ENCODE measurements at regions not wholly inside any gene's neighbourhood (a gene's known extent, or its start where the extent isn't known, plus 50 kb on each side); places are given as distances from the start of the nearest gene placed in this dataset.
A peak's percentile ranks its signal among the peaks of the same experiment; 100 is the strongest.
"Not testable (repeated sequence)": the region's sequence is repeated elsewhere in the genome, so short reads cannot be mapped to it uniquely, and the experiment has no call there.

- DNase-seq (ENCODE audit: low spot score): no peak
Observed at GRCh38 chr21:30104241-30104640, 62.4 kb downstream of the CLDN17 start.

GRCh38 chr21:30102871-30103270 lies 63.7 kb downstream of the CLDN17 start:
- peak; percentile 1 for DNase-seq (ENCODE audit: low spot score)

- DNase-seq (ENCODE audit: low spot score): no peak
Observed at GRCh38 chr21:30101967-30102366, 64.6 kb downstream of the CLDN17 start.

DNA sequence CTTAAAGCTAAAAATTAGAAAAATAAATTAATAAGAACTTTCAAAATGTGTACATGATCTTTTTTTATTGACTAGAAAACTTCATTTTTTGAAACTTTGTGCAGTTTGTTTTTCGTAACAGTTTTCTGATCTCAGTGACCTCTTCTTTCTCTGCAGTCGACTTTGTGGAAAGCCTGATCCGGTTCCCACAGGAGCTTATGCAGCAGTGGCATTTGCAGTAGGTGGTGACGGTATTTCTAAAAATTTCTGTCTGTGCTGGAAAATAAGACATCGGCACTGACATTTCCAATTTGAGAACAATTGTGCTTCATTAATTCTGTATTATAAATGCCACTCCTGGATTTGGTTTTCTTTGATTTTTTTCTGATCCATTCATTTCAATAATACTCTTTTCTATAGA lies 68.8 kb downstream of the CLDN17 start:
- DNase-seq (ENCODE audit: low spot score): no peak

- DNase-seq (ENCODE audit: low spot score): no peak
Observed at GRCh38 chr21:30083225-30083945, 83.2 kb downstream of the CLDN17 start.

- no peak for DNase-seq (ENCODE audit: low spot score)
Observed at GRCh38 chr21:30081506-30081905, 85.1 kb downstream of the CLDN17 start.

DNA sequence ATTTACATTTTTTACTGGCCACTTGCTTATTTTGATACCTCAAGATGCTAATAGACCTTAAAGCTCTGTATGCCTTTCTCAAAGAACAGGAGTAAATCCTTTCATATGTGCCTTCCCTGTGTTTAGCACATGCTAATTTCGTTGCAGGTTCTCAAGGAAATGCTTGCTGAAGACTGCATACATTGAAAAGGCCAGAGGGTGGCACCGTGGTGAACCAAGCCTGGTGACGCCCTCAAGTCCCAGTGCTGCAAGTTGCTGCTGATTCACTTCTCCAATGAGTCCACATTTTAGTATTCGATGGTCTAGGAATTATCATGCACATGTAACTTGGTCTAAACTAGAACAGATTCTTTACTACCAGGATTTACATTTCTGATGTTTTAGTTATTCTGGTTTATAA lies 94.1 kb downstream of the CLDN17 start:
- no peak for DNase-seq (ENCODE audit: low spot score)

- no peak for DNase-seq (ENCODE audit: low spot score)
Observed at GRCh38 chr21:30058928-30059327, 107.7 kb downstream of the CLDN17 start.

- DNase-seq (ENCODE audit: low spot score): no peak
Observed at GRCh38 chr21:30057108-30057507, 109.5 kb downstream of the CLDN17 start.

GRCh38 chr21:30048570-30048969 lies 108.8 kb upstream of the GRIK1 start:
- DNase-seq (ENCODE audit: low spot score): no peak

DNA sequence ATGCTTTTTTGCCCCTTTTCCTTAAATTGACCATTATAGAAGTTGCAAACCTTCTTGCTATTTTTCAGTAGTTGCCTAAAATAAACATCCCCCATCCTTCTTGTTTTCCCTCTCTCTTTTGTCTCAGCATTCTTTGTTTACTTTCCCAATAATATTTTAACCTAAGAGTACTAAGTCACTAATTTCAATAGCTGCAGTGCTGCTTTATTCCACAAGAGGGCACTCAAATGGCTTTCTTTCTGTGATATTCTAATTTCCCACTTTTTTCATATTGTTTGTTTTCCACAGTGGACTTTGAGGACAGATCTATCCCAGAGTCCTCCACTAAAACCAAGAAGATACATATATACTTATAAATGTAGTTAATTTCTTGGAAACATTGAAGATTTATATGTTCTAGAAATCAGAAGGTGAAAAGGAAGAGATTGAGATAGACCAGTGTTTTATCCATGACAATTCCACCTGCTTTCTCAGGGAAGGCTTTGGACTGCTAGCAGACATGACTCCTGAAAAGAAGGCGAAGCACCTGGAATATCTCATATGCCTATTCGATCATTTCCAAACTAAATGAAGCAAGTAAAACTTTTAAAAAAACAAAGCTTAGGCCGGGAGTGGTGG lies 104.8 kb upstream of the GRIK1 start:
- peak; percentile 18 for DNase-seq (ENCODE audit: low spot score)

- DNase-seq (ENCODE audit: low spot score): no peak
Observed at GRCh38 chr21:30042443-30042842, 102.6 kb upstream of the GRIK1 start.

DNA sequence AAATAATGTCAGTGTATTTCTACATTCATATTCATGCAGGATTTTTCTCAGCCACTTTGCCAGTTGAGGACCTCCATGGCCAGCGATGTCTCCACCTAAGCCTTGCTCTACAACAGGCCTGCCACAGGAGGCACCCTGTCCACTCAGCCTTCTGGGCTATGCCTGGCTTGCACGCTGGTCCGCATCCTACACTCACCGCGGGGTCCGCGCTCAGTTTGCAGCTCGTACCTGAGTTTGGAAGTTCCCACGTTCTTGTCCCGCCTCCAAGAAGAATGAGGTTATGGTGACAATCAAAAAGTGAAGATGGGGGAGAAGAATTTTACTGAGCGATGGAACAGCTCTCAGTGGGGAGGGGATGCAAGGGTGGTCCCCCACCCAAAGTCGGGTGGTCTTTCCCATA lies 93.6 kb upstream of the GRIK1 start:
- no peak for DNase-seq (ENCODE audit: low spot score)

DNA sequence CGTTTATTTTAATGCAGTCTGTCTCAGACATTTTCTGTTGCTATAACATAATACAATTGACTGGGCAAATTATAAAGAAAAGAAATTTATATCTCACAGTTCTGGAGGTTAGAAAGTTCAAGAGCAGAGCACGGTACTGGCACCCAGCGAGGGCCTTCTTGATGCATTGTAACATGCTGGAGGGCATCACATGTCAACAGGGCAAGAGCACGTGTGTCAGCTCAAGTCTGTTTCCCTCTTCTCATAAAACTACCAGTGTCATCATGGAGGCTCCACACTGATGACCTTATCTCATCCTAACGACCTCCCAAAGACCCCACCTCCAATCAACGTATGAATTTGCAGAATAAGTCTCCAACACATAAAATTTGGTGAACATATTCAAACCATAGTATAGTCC lies 90.6 kb upstream of the GRIK1 start:
- no peak for DNase-seq (ENCODE audit: low spot score)

- no peak for DNase-seq (ENCODE audit: low spot score)
Observed at GRCh38 chr21:30028537-30028936, 88.7 kb upstream of the GRIK1 start.

GRCh38 chr21:30027986-30028385 lies 88.2 kb upstream of the GRIK1 start:
- no peak for DNase-seq (ENCODE audit: low spot score)

DNA sequence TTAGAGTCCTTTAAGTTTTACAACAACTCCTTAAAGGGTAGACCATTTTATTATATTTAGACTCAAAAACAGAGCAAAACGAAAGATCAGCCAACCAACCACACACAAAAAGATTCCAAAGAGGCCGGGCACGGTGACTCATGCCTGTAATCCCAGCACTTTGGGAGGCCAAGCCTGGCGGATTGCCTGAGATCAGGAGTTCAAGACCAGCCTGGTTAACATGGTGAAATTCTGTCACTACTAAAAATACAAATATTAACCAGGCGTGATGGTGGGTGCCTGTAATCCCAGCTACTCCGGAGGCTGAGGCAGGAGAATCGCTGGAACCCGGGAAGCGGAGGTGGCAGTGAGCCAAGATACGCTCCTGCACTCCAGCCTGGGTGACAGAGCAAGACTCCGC lies 83.3 kb upstream of the GRIK1 start:
- not testable (repeated sequence) for DNase-seq (ENCODE audit: low spot score)

- peak; percentile 8 for DNase-seq (ENCODE audit: low spot score)
Observed at GRCh38 chr21:30014886-30015285, 75.1 kb upstream of the GRIK1 start.

DNA sequence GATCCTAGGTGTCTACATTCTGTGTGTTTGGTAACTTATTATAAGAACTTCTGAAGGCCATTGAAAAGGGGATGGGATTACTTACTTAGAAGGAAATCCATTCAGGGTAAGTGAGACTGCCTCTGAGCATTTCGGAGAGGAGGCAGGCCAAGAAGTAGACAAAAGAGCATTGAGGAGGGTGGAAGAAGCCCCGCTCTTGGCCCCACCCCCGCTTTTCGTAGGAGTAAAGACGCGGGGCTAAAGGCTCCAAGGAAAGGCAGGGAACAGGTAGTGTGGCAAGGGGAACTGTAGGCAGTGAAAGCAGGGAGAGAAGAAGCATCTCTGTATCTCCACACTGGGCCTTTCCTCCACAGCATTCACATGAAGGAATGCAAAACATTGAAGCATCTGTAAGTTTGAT lies 51.8 kb upstream of the GRIK1 start:
- DNase-seq (ENCODE audit: low spot score): no peak

DNA sequence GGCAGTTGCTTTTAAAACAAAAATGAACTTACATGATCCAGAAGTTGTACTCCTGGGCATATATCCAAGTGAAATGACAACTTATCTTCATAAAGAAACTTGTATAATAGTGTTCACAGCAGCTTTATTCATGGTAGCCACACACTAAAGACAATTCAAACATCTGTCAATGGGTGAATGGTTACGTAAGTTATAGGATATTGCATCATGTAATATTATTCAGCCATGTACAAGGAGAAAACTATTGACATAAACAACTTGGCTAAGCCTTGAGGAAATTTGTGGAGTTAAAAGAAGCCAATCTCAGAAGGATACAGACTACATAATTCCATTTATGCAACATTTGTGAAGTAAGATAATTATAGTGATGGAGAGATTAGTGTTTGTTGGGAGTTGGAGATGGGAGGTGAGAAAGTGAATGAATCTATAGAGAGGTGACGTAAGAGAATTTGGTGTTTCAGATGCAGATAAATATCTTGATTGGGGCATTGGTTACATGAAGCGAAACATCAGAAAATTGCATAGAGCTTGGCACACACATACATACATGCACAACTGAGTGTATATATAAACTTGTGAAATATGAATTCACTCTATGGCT lies 49.9 kb upstream of the GRIK1 start:
- no peak for DNase-seq (ENCODE audit: low spot score)
